ENCODE measurements at regions not wholly inside any gene's neighbourhood (a gene's known extent, or its start where the extent isn't known, plus 50 kb on each side); places are given as distances from the start of the nearest gene placed in this dataset.
"Not testable (repeated sequence)": the region's sequence is repeated elsewhere in the genome, so short reads cannot be mapped to it uniquely, and the experiment has no call there.

DNA sequence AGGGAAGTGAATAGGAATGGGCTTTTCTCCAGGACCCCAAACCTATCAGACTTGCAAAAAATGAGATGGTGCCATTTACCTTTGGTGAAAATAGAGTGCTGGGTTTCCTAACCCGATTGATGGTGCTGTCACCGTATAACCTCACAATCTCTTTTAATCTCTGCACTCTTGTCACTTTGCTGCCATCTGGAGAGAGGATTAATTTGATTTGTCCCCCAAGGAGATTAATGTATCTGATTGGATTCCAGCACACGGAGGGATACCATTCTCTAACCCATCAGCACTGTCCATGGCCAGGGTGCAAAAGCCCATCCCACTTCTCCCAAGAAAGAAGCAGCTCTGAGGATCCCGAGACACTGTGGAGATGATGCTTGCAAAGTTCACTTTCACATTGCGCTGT lies 86.3 kb upstream of the NFE2L3 start:
- no peak for DNase-seq

DNA sequence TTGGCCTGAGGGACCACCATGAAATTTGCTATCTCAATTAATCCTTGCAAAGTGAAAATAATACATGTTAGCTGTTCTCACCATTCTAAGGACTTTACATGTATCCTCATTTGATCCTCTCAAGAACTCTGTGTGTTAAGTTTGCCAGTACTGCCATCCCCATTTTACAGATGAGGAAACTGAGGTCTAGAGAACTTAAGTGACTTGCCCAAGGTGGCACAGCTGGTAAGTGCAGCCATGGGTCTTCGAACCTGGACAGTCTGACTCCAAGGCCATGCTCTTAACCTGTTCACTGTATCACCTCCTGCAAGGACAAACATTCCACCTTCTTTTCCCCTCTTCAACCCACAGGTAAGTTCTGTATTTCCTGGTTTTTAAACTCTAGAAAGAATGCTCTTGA lies 85.3 kb upstream of the NFE2L3 start:
- no peak for DNase-seq

DNA sequence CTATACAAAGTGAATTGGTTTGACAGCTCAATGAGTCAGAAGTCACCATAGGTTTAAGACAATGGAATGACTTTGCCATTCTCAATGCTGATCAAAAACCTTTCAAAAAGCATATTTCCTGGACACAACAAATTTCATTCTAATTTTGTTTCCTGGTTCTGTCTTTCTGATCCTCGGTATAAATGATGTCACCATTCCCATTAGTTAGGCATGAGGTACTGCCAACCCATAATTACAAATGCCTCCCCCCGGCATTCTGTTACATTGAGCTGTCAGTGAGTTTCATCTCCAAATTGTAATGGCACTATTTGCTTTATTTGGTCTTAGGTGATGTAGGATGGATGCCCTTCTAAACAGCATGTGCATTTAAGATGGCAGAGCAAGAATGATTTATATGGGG lies 81.7 kb upstream of the NFE2L3 start:
- no peak for DNase-seq

DNA sequence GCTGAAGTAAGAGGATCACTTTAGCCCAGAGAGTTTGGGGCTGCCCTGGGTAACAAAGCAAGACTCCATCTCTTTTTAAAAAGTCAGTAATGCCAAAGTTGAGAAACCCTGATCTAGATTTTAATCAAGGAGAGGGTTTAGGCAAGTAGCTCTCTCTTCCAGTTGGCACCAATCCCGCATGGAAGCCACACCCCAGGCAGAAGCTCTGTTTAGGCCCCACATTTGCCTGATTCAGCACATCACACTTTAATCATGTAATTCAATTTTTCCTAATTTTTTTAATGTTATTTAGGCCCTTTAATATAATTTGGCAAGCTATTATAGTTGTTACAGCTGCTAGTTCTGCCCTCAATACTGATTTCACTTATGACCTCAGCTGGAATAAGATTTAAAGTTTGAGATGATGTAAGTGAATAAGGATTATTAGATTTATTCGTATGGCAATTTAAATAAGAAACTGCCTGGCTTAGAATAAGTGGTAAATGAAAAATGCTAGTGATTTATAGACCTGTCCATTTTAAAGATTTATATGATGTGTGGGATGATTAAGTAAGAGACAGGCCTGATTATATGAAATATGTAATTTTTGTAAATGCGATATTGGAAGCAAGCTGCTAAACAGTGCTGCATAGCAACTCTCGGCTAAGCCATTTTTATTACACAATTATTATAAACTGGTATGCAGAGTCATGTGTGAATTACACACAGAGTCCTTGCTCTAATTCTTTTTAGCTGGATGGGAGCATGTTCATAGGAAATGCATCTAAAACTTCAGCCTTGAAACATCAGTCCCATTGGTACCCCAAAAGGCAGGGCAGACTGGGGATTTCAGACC lies 80.2 kb upstream of the NFE2L3 start:
- DNase-seq = no peak

- DNase-seq = no peak
Observed at GRCh38 chr7:26073041-26073440, 79.0 kb upstream of the NFE2L3 start.

- no peak for DNase-seq
Observed at GRCh38 chr7:26074919-26075318, 77.1 kb upstream of the NFE2L3 start.

DNA sequence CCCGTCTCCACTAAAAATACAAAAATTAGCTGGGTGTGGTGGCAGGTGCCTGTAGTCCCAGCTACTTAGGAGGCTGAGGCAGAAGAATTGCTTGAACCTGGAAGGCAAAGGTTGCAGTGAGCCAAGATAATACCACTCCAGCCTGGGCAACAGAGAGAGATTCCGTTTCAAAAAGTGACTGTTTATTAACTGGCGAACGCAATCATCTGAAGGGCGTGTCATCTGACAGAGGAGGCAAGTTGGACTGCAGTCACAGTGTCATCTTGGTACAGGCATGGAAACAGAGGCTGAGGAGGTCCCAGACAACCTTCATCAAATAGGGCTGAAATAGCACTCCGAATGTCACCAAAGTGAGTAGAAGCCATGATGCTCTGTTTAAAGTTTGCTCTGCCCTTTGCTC lies 75.3 kb upstream of the NFE2L3 start:
- DNase-seq = no peak

DNA sequence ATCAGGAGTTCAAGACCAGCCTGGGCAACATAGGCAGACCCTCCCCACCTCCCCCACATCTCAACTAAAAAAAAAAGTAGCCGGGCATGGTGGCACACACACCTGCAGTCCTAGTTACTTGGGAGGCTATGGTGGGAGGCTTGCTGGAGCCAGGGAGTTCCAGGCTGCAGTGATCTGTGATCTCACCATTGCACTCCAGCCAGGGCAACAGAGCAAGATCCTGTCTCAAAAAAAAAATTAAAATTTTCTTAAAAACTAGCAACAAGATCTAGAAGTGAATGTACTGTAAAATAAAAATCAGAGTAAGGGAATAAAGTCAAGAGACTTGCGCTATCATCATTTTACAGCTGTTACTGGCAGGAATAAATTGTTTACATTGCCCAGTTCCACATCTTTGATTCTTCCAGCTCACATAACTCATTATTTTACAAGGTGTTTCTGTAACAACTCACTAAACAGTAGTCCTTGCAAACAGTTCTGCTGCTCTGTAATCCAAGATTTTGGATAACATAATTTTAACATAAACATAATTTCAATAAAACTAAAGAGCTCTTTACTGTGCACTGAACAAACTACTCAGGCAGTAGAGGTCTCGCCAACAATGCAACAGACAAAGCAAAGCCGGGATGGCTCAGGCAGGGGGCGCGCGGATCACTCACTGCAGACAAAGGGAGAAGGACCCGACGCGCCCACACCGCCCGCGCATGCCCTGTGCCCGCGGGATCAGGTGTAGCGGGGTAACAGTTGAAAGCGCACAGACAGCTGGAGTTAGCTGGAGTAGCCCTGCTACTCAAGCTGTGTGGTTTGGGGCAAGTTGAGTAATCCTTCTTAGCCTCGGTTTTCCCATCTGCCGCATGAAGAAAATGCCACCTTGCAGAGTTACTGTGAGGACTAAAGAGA lies 73.3 kb upstream of the NFE2L3 start:
- peak; percentile 86 for DNase-seq

DNA sequence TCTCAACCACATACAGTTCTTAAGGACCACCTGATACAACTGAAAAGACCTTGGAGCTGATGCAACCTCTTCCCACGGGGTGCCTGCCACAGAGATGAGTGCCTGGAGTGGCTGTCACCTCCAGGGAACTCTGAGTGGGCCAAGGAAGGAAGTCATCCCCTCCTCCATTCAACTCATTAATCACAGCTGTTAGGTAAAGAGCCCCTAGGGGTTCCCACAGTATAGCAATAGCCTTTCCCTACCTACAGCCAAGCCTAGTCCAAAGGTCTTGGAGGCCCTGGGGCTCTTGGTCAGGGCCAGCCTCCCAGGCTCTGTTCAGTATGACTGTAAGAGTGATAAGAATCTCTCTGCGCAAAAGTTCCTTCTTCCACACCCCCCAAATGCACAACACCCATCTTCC lies 70.4 kb upstream of the NFE2L3 start:
- DNase-seq = no peak

GRCh38 chr7:26083113-26083512 lies 68.9 kb upstream of the NFE2L3 start:
- no peak for DNase-seq

- no peak for DNase-seq
Observed at GRCh38 chr7:26084418-26084817, 67.6 kb upstream of the NFE2L3 start.

DNA sequence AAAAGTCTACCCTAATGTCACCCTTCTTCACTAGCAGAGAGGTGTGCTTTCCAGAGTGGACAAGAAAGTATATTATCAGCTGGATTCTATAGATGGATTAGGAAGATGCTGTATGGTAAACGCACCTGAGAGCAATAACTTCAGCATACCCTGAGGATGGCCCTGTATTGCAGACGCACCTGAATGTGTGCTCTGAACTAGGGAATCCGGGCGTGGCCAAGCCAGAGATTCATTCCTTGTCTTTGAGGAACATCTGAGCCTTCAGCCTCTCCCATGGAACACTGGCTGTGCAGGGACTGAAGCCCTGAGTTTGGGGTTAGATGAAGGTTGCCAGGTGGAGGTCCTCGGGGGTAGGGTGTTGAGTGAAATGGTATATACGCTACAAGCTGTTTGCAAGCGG lies 66.2 kb upstream of the NFE2L3 start:
- DNase-seq = no peak

GRCh38 chr7:26087321-26088091 lies 64.5 kb upstream of the NFE2L3 start:
- no peak for DNase-seq

DNA sequence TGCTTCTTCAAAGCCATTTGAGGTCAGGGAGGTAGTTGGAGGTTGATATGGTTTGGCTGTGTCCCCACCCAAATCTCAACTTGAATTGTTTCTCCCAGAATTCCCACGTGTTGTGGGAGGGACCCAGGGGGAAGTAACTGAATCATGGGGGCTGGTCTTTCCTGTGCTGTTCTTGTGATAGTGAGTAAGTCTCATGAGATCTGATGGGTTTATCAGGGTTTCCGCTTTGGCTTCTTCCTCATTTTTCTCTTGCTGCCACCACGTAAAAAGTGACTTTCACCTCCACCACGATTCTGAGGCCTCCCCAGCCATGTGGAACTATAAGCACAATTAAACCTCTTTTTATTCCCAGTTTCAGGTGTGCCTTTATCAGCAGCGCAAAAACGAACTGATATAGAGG lies 62.5 kb upstream of the NFE2L3 start:
- not testable (repeated sequence) for DNase-seq

DNA sequence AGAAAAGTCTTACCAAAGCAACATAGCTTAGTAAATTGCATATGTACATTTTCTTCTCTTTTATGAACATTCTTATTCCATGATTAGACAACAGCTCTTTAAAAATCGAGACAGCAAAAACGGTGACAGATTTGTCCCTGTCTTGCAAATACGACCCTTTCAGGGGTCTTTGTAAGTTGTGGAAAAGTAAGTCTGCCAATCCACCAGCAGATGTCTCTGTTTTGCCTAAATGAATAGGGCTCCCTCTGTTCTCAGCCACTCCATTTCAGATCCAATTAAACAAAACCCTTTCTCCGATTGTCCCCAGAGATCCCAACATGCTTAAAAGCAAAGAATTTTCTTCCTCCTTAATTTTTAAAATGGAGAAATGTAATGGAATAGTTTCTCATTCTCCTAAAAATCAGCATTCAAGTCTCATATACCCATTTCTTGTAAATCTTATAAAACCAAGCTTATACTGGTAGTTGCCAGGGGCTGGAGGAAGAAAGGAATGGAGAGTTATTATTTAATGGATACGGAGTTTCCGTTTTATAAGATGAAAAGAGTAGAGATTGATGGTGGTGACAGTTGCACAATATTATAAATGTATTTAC lies 61.0 kb upstream of the NFE2L3 start:
- peak; percentile 43 for DNase-seq

GRCh38 chr7:26091933-26092332 lies 60.1 kb upstream of the NFE2L3 start:
- no peak for DNase-seq

DNA sequence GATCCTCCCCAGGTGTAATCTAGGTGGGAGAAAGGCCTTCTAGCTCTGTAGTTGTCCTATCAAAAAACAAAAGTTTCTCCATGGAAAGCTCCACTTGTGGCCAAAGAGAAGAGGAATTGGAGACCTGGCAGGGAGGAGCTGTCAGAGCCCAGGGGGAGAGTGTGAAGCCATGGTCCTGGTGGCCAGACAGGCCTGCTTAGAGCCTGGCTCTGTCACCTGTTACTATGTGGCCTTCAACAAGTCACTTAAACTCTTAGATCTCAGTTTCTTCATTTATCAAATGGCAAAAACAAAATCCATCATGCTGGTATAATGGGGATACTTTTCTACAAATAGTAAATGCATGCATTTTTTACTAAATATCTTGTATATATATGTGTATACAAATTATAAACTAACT lies 59.0 kb upstream of the NFE2L3 start:
- no peak for DNase-seq

DNA sequence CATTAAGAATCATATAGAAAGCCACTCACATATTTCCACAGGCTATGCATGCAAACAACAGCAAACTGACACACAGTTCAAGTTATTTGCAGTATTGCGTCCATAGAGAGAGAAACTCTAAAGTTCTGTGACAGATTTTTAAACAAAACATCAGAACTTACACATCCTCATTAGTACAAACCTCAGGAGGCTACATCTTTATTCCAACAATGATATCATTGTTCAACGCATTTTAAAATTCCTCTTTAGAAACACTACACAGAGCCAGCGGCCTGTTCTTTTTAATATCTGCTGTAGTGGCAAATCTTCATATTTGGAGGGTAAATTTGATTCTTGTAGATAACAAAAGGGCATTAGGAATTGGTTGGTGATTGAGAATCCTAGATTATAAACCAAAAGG lies 55.9 kb upstream of the NFE2L3 start:
- no peak for DNase-seq

- DNase-seq = no peak
Observed at GRCh38 chr7:26097837-26098668, 53.9 kb upstream of the NFE2L3 start.

- DNase-seq = no peak
Observed at GRCh38 chr7:26099236-26099635, 52.8 kb upstream of the NFE2L3 start.

DNA sequence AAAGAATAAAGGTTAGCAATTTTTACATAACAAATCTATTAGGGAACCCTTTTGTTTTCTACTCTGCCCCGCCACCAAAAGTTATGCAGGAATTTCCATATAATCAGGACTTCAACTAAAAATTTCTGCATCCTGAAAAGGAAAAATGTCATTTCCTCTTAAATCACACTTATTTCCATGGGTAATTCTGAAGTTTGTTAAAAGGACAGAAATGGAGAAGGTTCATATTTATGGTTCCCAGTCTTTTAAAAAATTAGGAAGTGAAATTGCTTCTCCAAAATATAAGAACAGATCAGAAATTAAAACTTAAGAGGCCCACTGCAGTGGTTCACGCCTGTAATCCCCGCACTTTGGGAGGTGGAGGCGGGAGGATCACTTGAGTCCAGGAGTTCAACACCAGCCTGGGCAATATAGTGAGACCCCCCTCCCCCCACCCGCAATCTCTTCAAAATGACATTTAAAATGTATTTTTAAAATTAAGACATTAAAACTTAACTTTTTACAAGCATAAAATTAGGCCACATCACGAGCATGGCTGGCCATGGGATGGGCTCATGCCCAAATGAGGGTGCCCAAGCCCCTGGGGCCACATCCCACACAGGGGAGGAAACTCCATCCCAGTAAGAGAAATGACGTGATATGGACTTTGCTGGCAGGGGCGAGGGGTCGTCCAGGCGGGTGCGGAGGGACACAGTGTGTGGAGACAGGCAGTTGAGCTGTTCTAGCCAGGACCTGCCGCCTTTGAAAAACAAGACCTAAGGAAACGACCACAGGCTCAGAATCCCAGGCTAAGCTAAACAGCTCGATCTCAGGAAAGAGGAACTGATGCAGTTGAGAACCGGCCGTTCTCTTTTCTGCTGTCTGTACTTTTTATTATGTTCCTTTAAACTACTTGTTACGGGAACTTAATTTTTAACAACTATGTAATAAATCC lies 51.3 kb upstream of the NFE2L3 start:
- DNase-seq = no peak
